ENCODE measurements at regions not wholly inside any gene's neighbourhood (a gene's known extent, or its start where the extent isn't known, plus 50 kb on each side); places are given as distances from the start of the nearest gene placed in this dataset.
"Not testable (repeated sequence)": the region's sequence is repeated elsewhere in the genome, so short reads cannot be mapped to it uniquely, and the experiment has no call there.

DNA sequence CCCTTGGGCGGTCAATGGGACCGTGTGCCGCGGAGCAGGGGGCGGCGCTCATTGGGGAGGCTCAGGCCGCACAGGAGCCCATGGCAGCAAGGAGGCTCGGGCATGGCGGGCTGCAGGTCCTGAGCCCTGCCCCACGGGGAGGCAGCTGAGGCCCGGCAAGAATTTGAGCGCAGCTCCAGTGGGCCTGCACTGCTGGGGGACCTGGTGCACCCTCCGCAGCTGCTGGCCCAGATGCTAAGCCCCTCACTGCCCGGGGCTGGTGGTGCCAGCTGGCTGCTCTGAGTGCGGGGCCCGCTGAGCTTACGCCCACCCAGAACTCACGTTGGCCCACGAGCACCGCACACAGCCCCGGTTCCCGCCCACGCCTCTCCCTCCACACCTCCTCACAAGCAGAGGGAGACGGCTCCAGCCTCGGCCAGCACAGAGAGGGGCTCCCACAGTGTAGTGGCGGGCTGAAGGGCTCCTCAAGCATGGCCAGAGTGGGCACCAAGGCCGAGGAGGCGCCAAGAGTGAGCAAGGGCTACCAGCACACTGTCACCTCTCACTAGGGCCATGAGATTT, 141.1 kb upstream of the OR13F1 start:
- peaks cover 2% of the 10 kb centered on the region for H3K9me3 Mint-ChIP-seq (ENCODE audit: insufficient read depth)
- Histone ChIP-seq H3K4me1 (ENCODE audit: control insufficient read depth in 2 of 2, insufficient read depth in 2 of 2, low read length in 2 of 2) (no peaks in the 10 kb centered on the region), H3K27me3 (replicated peaks in 1 of 4; ENCODE audit: control extremely low read depth in 1 of 4, control insufficient read depth in 3 of 4, insufficient read depth in 4 of 4, low read length in 3 of 4) (no peaks in the 10 kb centered on the region), H2AFZ (ENCODE audit: insufficient read depth, low read depth, low read length, poor library complexity, severe bottlenecking) (no peak overlapping the region), H3K27ac (ENCODE audit: low read length in 2 of 2) (no peak overlapping the region), H3K36me3 (replicated peaks in 1 of 2; ENCODE audit: control extremely low read depth in 1 of 2, control insufficient read depth in 1 of 2, extremely low read depth in 1 of 2, insufficient read depth in 2 of 2, low read length in 1 of 2) (no peaks in the 10 kb centered on the region), H3K4me2 (replicated peaks; ENCODE audit: low read depth, low read length, poor library complexity, severe bottlenecking) (no peak overlapping the region), H3K4me3 (ENCODE audit: control extremely low read depth in 1 of 5, extremely low read depth in 1 of 5, insufficient read depth in 1 of 5, low read depth in 2 of 5, low read length in 4 of 5) (no peak overlapping the region), H3K79me2 (ENCODE audit: control insufficient read depth, insufficient read depth, low read length) (no peaks in the 10 kb centered on the region), H3K9ac (ENCODE audit: low read length) (no peak overlapping the region), H3K9me3 (ENCODE audit: control extremely low read depth in 1 of 3, control insufficient read depth in 2 of 3, insufficient read depth in 1 of 3, low read length in 2 of 3) (peaks cover 0 to 11% (median 0%) of the 10 kb centered on the region in 3 donors), H4K20me1 (ENCODE audit: control insufficient read depth, insufficient read depth, low read length, poor library complexity, severe bottlenecking) (no peaks in the 10 kb centered on the region)
- TF ChIP-seq EZH2 (IDR thresholded peaks at IDR 0.05; ENCODE audit: borderline replicate concordance, insufficient read depth, low read depth, low read length, poor library complexity, severe bottlenecking): no peak
- TF ChIP-seq, protein P1, sequence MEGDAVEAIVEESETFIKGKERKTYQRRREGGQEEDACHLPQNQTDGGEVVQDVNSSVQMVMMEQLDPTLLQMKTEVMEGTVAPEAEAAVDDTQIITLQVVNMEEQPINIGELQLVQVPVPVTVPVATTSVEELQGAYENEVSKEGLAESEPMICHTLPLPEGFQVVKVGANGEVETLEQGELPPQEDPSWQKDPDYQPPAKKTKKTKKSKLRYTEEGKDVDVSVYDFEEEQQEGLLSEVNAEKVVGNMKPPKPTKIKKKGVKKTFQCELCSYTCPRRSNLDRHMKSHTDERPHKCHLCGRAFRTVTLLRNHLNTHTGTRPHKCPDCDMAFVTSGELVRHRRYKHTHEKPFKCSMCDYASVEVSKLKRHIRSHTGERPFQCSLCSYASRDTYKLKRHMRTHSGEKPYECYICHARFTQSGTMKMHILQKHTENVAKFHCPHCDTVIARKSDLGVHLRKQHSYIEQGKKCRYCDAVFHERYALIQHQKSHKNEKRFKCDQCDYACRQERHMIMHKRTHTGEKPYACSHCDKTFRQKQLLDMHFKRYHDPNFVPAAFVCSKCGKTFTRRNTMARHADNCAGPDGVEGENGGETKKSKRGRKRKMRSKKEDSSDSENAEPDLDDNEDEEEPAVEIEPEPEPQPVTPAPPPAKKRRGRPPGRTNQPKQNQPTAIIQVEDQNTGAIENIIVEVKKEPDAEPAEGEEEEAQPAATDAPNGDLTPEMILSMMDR (IDR thresholded peaks at IDR 0.05): no peak
- WGBS (ENCODE audit: insufficient coverage): 96% methylated on average over 26 of the region's 28 CpGs
- ATAC-seq (ENCODE audit: low read depth): no peak
- H3K4me3 Mint-ChIP-seq: no peak overlapping the region
- H3K27me3 Mint-ChIP-seq: no peaks in the 10 kb centered on the region
- POLR2A ChIA-PET: no interaction called here
- no peak overlapping the region for H3K27ac Mint-ChIP-seq
- DNase-seq: no peak
- intact Hi-C loops (cut with micrococcal nuclease): no loop called here
- CTCF ChIA-PET: no interaction called here
- no peaks in the 10 kb centered on the region for H3K4me1 Mint-ChIP-seq

DNA sequence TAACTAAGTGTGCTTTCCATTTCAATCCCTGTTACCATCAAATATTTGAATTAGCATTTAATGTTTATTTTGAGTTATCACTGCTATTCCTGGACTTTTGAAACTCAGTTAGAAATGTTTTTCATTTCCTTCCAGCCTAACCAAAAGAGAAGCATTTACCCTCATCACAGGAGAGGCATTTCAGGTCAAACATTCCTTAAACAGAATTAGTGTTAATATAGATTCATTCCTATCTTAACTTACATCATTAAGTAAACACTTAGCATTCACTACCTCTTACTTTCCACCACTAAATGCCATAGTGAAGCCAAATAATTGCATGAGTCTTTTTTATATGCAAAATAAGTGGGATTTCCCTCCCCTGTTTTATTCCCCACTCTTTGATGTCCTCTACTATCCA, 136.6 kb upstream of the OR13F1 start:
- Histone ChIP-seq H3K9ac (ENCODE audit: low read length) (no peak overlapping the region), H3K4me3 (ENCODE audit: control extremely low read depth in 1 of 5, extremely low read depth in 1 of 5, insufficient read depth in 1 of 5, low read depth in 2 of 5, low read length in 4 of 5) (no peak overlapping the region), H3K36me3 (replicated peaks in 1 of 2; ENCODE audit: control extremely low read depth in 1 of 2, control insufficient read depth in 1 of 2, extremely low read depth in 1 of 2, insufficient read depth in 2 of 2, low read length in 1 of 2) (no peaks in the 10 kb centered on the region), H3K27me3 (replicated peaks in 1 of 4; ENCODE audit: control extremely low read depth in 1 of 4, control insufficient read depth in 3 of 4, insufficient read depth in 4 of 4, low read length in 3 of 4) (no peaks in the 10 kb centered on the region), H3K9me3 (ENCODE audit: control extremely low read depth in 1 of 3, control insufficient read depth in 2 of 3, insufficient read depth in 1 of 3, low read length in 2 of 3) (peaks cover 0 to 12% (median 0%) of the 10 kb centered on the region in 3 donors), H3K4me2 (replicated peaks; ENCODE audit: low read depth, low read length, poor library complexity, severe bottlenecking) (no peak overlapping the region), H3K4me1 (ENCODE audit: control insufficient read depth in 2 of 2, insufficient read depth in 2 of 2, low read length in 2 of 2) (no peaks in the 10 kb centered on the region), H3K79me2 (ENCODE audit: control insufficient read depth, insufficient read depth, low read length) (no peaks in the 10 kb centered on the region), H2AFZ (ENCODE audit: insufficient read depth, low read depth, low read length, poor library complexity, severe bottlenecking) (no peak overlapping the region), H4K20me1 (ENCODE audit: control insufficient read depth, insufficient read depth, low read length, poor library complexity, severe bottlenecking) (no peaks in the 10 kb centered on the region), H3K27ac (ENCODE audit: low read length in 2 of 2) (no peak overlapping the region)
- CTCF ChIA-PET: no interaction called here
- TF ChIP-seq EZH2 (IDR thresholded peaks at IDR 0.05; ENCODE audit: borderline replicate concordance, insufficient read depth, low read depth, low read length, poor library complexity, severe bottlenecking): no peak
- TF ChIP-seq, protein P1 (IDR thresholded peaks at IDR 0.05): no peak
- Mint-ChIP-seq H3K4me1 (no peaks in the 10 kb centered on the region), H3K27me3 (no peaks in the 10 kb centered on the region), H3K9me3 (ENCODE audit: insufficient read depth) (peaks cover 5% of the 10 kb centered on the region), H3K27ac (no peak overlapping the region), H3K4me3 (no peak overlapping the region)
- POLR2A ChIA-PET: no interaction called here
- no peak for DNase-seq
- ATAC-seq (ENCODE audit: low read depth): no peak
- intact Hi-C loops (cut with micrococcal nuclease): no loop called here

DNA sequence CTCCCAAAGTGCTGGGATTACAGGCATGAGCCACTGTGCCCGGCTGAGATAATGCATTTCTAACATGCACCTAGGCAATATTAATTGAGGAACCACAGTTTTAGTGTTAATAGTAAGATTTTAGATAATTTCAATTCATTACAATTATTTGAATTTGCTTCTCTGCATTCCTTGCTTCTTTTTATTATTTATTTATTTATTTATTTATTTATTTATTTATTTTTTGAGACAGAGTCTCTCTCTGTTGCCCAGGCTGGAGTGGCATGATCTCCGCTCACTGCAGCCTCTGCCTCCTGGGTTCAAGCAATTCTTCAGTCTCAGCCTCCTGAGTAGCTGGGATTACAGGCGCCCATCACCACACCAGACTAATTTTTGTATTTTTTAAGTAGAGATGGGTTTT, 135.7 kb upstream of the OR13F1 start:
- POLR2A ChIA-PET, DNase-seq: not testable (repeated sequence)

More for the DNA sequence above, 135.7 kb upstream of the OR13F1 start:
- CTCF ChIA-PET; intact Hi-C loops (cut with micrococcal nuclease); H3K9ac ChIP-seq (ENCODE audit: low read length); H3K4me3 Mint-ChIP-seq; H3K4me1 Mint-ChIP-seq; H3K79me2 ChIP-seq (ENCODE audit: control insufficient read depth, insufficient read depth, low read length); ATAC-seq (ENCODE audit: low read depth); H2AFZ ChIP-seq (ENCODE audit: insufficient read depth, low read depth, low read length, poor library complexity, severe bottlenecking); H3K27ac ChIP-seq (ENCODE audit: low read length in 2 of 2); H3K27me3 Mint-ChIP-seq; H3K9me3 Mint-ChIP-seq (ENCODE audit: insufficient read depth); H4K20me1 ChIP-seq (ENCODE audit: control insufficient read depth, insufficient read depth, low read length, poor library complexity, severe bottlenecking); H3K4me1 ChIP-seq (ENCODE audit: control insufficient read depth in 2 of 2, insufficient read depth in 2 of 2, low read length in 2 of 2); H3K36me3 ChIP-seq (replicated peaks in 1 of 2; ENCODE audit: control extremely low read depth in 1 of 2, control insufficient read depth in 1 of 2, extremely low read depth in 1 of 2, insufficient read depth in 2 of 2, low read length in 1 of 2); H3K9me3 ChIP-seq (ENCODE audit: control extremely low read depth in 1 of 3, control insufficient read depth in 2 of 3, insufficient read depth in 1 of 3, low read length in 2 of 3); H3K27me3 ChIP-seq (replicated peaks in 1 of 4; ENCODE audit: control extremely low read depth in 1 of 4, control insufficient read depth in 3 of 4, insufficient read depth in 4 of 4, low read length in 3 of 4); H3K27ac Mint-ChIP-seq; H3K4me2 ChIP-seq (replicated peaks; ENCODE audit: low read depth, low read length, poor library complexity, severe bottlenecking); H3K4me3 ChIP-seq (ENCODE audit: control extremely low read depth in 1 of 5, extremely low read depth in 1 of 5, insufficient read depth in 1 of 5, low read depth in 2 of 5, low read length in 4 of 5): not testable (repeated sequence)
- WGBS (ENCODE audit: insufficient coverage): no CpG with 5 or more reads among the region's 3 CpGs
